ENCODE measurements at regions not wholly inside any gene's neighbourhood (a gene's known extent, or its start where the extent isn't known, plus 50 kb on each side); places are given as distances from the start of the nearest gene placed in this dataset.
"Not testable (repeated sequence)": the region's sequence is repeated elsewhere in the genome, so short reads cannot be mapped to it uniquely, and the experiment has no call there.

- TF ChIP-seq STAT6 (CRISPR knock-in tag; IDR thresholded peaks at IDR 0.05); XRCC4 (IDR thresholded peaks at IDR 0.05; ENCODE audit: extremely low read depth, insufficient read depth, insufficient read length); STAT5B (CRISPR knock-in tag; IDR thresholded peaks at IDR 0.05); GABPB1 (CRISPR knock-in tag; IDR thresholded peaks at IDR 0.05): not testable (repeated sequence)
Observed at GRCh38 chr1:120282744-120283464, 106.6 kb upstream of the SEC22B start.

Data from K562 (cell line).